PC-3 (cell line): ENCODE measurements at regions not wholly inside any gene's neighbourhood (a gene's known extent, or its start where the extent isn't known, plus 50 kb on each side); places are given as distances from the start of the nearest gene placed in this dataset.

Experiments used
- ATAC-seq: fragments of 200-7000 bp; cut with Tn5 transposase; 2 replicates; pipeline ENCODE4 v1.9.1; 2020; ENCODE audit warnings: mild to moderate bottlenecking, moderate library complexity
- BruUV-seq: library from RNA; stranded (reverse); fragments of 400-500 nt; replicated peaks from 2 replicates; lab custom pipeline; 2021; lab: Mats Ljungman, UMichigan
- CTCF ChIA-PET: fragments of 300-600 bp; sonication (Branson Sonifier 250); formaldehyde crosslinking; loops from one replicate; lab custom pipeline; 2022; ENCODE audit warnings: antibody characterized with exemption; lab: Charles Lee
- POLR2A ChIA-PET: fragments of 300-600 bp; sonication (Branson Sonifier 250); formaldehyde crosslinking; loops from one replicate; lab custom pipeline; 2022; ENCODE audit warnings: antibody characterized with exemption; ENCODE audit not compliant: unreplicated experiment; lab: Charles Lee
- DNase-seq: peaks from one replicate; pipeline ENCODE4 v3.0.0-alpha.2; 2015
- H2AFZ ChIP-seq: fragments of 300-600 bp; sonication (generic); 2 replicates; pipeline ENCODE4 v1.6.0; 2016; ENCODE audit warnings: antibody characterized with exemption, low read length
- H3F3A ChIP-seq: fragments of 300-600 bp; sonication (generic); one replicate; pipeline ENCODE4 v1.6.0; 2017; ENCODE audit warnings: antibody characterized with exemption, low read length, control low read depth, mild to moderate bottlenecking; ENCODE audit not compliant: unreplicated experiment
- H3K27ac ChIP-seq: fragments of 300-600 bp; sonication (generic); 2 replicates; pipeline ENCODE4 v1.5.1; 2016; ENCODE audit warnings: mild to moderate bottlenecking, low read length
- H3K27me3 ChIP-seq: fragments of 300-600 bp; sonication (generic); 2 replicates; pipeline ENCODE4 v1.6.1; 2016; ENCODE audit warnings: low read length, mixed read lengths
- H3K36me3 ChIP-seq: fragments of 300-600 bp; sonication (generic); 2 replicates; pipeline ENCODE4 v1.6.1; 2016; ENCODE audit warnings: low read depth, mixed run types, low read length, mixed read lengths
- H3K4me1 ChIP-seq: fragments of 300-600 bp; sonication (generic); 2 replicates; pipeline ENCODE4 v1.5.1; 2016; ENCODE audit warnings: low read length; ENCODE audit not compliant: insufficient read depth
- H3K4me2 ChIP-seq: fragments of 300-600 bp; sonication (generic); 2 replicates; pipeline ENCODE4 v1.6.0; 2016; ENCODE audit warnings: low read length
- H3K4me3 ChIP-seq: fragments of 300-600 bp; sonication (generic); 2 replicates; pipeline ENCODE4 v1.5.1; 2016; ENCODE audit warnings: mild to moderate bottlenecking, low read length, mixed read lengths
- H3K79me2 ChIP-seq: fragments of 300-600 bp; sonication (generic); 2 replicates; pipeline ENCODE4 v1.6.1; 2017; ENCODE audit warnings: low read length, mixed read lengths
- H3K9ac ChIP-seq: fragments of 300-600 bp; sonication (generic); 2 replicates; pipeline ENCODE4 v1.6.0; 2016; ENCODE audit warnings: mild to moderate bottlenecking, low read length
- H3K9me2 ChIP-seq: fragments of 300-600 bp; sonication (generic); replicated peaks from 2 replicates; pipeline ENCODE4 v1.6.1; 2016; ENCODE audit warnings: mixed run types, low read length, mixed read lengths
- H3K9me3 ChIP-seq: fragments of 300-600 bp; sonication (generic); 2 replicates; pipeline ENCODE4 v1.6.1; 2016; ENCODE audit warnings: low read length, mixed read lengths
- H4K20me1 ChIP-seq: fragments of 300-600 bp; sonication (generic); 2 replicates; pipeline ENCODE4 v1.6.1; 2016; ENCODE audit warnings: low read length, mixed read lengths
- EZH2 ChIP-seq: fragments of 300-600 bp; sonication (generic); IDR thresholded peaks from one replicate; pipeline ENCODE4 v1.6.1; 2017; ENCODE audit warnings: antibody characterized with exemption, mild to moderate bottlenecking, low read length; ENCODE audit not compliant: unreplicated experiment
- EZH2phosphoT487 ChIP-seq: fragments of 300-600 bp; sonication (generic); IDR thresholded peaks from 2 replicates; pipeline ENCODE4 v1.6.1; 2018; ENCODE audit warnings: mild to moderate bottlenecking, antibody characterized with exemption, low read length, borderline replicate concordance
- intact Hi-C: fragments of 100-400 bp; cut with micrococcal nuclease; formaldehyde crosslinking; loops from 2 replicates; pipeline ENCODE4 v1.9.0; 2023
- TF ChIP-seq, protein P1 (sequence below): fragments of 300-600 bp; sonication (generic); conservative IDR thresholded peaks from 2 replicates; pipeline ENCODE4 v1.5.1; 2017; ENCODE audit warnings: antibody characterized with exemption, low read depth, mild to moderate bottlenecking, low read length

DNA sequence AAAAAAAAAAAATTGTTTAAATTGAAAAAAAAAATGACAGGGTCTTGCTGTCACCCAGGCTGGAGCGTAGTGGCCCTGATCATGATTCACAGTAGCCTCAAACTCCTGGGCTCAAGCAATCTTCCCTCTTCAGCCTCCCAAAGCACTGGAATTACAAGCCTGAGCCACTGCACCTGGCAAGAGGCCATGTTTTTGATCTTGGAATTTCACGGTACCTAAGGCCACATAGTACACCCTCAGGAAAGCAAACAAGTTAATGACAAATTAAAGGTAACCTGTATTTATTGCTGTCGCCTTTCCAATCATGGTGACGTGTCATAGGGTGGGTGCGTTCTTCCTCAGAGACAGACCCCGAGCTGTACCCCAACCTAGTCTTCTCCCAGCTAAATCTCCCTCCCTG is 79.2 kb downstream of the LINC00237 start:
- Histone ChIP-seq H3K9me3 (no peaks in the 10 kb centered on the region), H3K79me2 (no peaks in the 10 kb centered on the region), H3K4me2 (peak overlapping the region; percentile 62), H3K4me1 (no peaks in the 10 kb centered on the region), H2AFZ (peak overlapping the region; percentile 67; the same call in 1 of the 2 replicates), H3F3A (no peaks in the 10 kb centered on the region), H3K9me2 (no peaks in the 10 kb centered on the region), H3K9ac (no peak overlapping the region), H3K36me3 (no peaks in the 10 kb centered on the region), H3K4me3 (peak overlapping the region; percentile 11; the same call in 1 of the 2 replicates), H3K27me3 (peaks cover 16% of the 10 kb centered on the region; the same call in 1 of the 2 replicates), H3K27ac (no peak overlapping the region), H4K20me1 (no peaks in the 10 kb centered on the region)
- BruUV-seq = no TSS peak
- ATAC-seq (no peak), DNase-seq (peak; percentile 19)
- intact Hi-C loops = no loop called here
- CTCF ChIA-PET = no interaction called here
- TF ChIP-seq EZH2phosphoT487 (no peak), EZH2 (no peak)
- TF ChIP-seq, protein P1, sequence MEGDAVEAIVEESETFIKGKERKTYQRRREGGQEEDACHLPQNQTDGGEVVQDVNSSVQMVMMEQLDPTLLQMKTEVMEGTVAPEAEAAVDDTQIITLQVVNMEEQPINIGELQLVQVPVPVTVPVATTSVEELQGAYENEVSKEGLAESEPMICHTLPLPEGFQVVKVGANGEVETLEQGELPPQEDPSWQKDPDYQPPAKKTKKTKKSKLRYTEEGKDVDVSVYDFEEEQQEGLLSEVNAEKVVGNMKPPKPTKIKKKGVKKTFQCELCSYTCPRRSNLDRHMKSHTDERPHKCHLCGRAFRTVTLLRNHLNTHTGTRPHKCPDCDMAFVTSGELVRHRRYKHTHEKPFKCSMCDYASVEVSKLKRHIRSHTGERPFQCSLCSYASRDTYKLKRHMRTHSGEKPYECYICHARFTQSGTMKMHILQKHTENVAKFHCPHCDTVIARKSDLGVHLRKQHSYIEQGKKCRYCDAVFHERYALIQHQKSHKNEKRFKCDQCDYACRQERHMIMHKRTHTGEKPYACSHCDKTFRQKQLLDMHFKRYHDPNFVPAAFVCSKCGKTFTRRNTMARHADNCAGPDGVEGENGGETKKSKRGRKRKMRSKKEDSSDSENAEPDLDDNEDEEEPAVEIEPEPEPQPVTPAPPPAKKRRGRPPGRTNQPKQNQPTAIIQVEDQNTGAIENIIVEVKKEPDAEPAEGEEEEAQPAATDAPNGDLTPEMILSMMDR = no peak
- POLR2A ChIA-PET = no interaction called here

DNA sequence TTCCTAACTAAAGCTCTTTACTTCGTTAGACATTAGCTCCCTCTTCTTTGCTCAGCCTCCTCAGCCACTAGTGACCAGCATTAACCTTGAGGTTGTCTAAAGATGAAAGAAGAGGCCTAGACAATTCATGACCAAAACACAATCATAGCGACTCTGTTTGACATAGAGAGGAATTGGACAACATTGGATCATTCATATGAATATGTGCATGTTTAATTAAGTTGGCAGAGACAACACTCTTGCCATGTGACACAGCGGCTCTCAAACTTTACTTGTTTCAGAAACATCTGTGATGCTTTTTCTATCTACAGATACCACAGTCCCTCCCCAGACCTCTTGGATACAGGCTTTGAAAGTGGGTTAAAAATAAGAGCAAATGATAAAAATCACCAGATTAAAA is 81.7 kb downstream of the LINC00237 start:
- no peaks in the 10 kb centered on the region for H3K79me2 ChIP-seq
- H3K9me3 ChIP-seq = no peaks in the 10 kb centered on the region
- ATAC-seq = no peak
- ChIA-PET CTCF (no interaction called here), POLR2A (no interaction called here)
- TF ChIP-seq, protein P1 = no peak
- TF ChIP-seq EZH2phosphoT487 = no peak
- no peaks in the 10 kb centered on the region for H4K20me1 ChIP-seq
- no peak overlapping the region for H3K27ac ChIP-seq
- H2AFZ ChIP-seq = no peak overlapping the region
- no peaks in the 10 kb centered on the region for H3K4me1 ChIP-seq
- intact Hi-C loops = no loop called here
- H3K27me3 ChIP-seq = peaks cover 40% of the 10 kb centered on the region
- no peak for DNase-seq
- no TSS peak for BruUV-seq
- no peak overlapping the region for H3K9ac ChIP-seq
- no peak overlapping the region for H3K4me3 ChIP-seq
- no peaks in the 10 kb centered on the region for H3K36me3 ChIP-seq
- no peak overlapping the region for H3K4me2 ChIP-seq
- H3K9me2 ChIP-seq = no peaks in the 10 kb centered on the region
- H3F3A ChIP-seq = no peaks in the 10 kb centered on the region

GRCh38 chr20:21022925-21023324 is 83.2 kb downstream of the LINC00237 start:
- no peak overlapping the region for H3K9ac ChIP-seq
- no peak for TF ChIP-seq EZH2phosphoT487
- TF ChIP-seq, protein P1 = no peak
- TF ChIP-seq EZH2 = no peak
- H3K4me2 ChIP-seq = no peak overlapping the region
- ChIA-PET CTCF (no interaction called here), POLR2A (no interaction called here)
- no peaks in the 10 kb centered on the region for H3K9me2 ChIP-seq
- H3K4me1 ChIP-seq = no peaks in the 10 kb centered on the region
- ATAC-seq (no peak), DNase-seq (no peak)
- no TSS peak for BruUV-seq
- intact Hi-C loops = no loop called here
- H3F3A ChIP-seq = no peaks in the 10 kb centered on the region
- no peaks in the 10 kb centered on the region for H3K36me3 ChIP-seq
- H3K79me2 ChIP-seq = no peaks in the 10 kb centered on the region
- no peaks in the 10 kb centered on the region for H4K20me1 ChIP-seq
- peaks cover 55% of the 10 kb centered on the region for H3K27me3 ChIP-seq
- no peak overlapping the region for H3K27ac ChIP-seq
- H2AFZ ChIP-seq = no peak overlapping the region
- H3K4me3 ChIP-seq = no peak overlapping the region
- H3K9me3 ChIP-seq = no peaks in the 10 kb centered on the region
